C4-2B (cell line): ENCODE measurements at regions not wholly inside any gene's neighbourhood (a gene's known extent, or its start where the extent isn't known, plus 50 kb on each side); places are given as distances from the start of the nearest gene placed in this dataset.
"Not testable (repeated sequence)": the region's sequence is repeated elsewhere in the genome, so short reads cannot be mapped to it uniquely, and the experiment has no call there.

Source experiments
- ZFX ChIP-seq: fragments of 450-650 bp; IDR thresholded peaks from 2 replicates; pipeline ENCODE4 v1.6.1; 2017
- TF ChIP-seq, protein P1 (sequence below): fragments of 450-650 bp; conservative IDR thresholded peaks from 2 replicates; pipeline ENCODE4 v1.5.1; 2017; ENCODE audit warnings: mild to moderate bottlenecking

DNA sequence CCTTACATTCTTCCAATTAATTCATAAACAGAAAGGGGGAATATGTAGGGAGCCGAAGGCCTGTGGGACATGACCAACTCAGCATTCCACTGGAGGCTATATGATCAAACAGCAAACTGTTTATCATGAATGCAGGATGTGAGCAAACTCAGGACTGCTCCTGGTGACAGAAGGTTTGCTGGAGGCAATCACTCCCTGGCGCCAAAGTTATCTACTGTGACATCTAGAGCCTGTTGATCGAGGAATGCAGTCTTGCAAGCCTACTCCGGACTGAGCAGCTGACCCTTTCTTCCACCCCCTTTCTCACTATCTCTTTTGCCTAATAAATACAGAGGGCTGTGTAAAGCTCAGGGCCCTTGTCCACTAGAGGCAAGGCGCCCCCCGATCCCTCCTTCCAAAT, 122.0 kb upstream of the ZCCHC13 start:
- TF ChIP-seq, protein P1, sequence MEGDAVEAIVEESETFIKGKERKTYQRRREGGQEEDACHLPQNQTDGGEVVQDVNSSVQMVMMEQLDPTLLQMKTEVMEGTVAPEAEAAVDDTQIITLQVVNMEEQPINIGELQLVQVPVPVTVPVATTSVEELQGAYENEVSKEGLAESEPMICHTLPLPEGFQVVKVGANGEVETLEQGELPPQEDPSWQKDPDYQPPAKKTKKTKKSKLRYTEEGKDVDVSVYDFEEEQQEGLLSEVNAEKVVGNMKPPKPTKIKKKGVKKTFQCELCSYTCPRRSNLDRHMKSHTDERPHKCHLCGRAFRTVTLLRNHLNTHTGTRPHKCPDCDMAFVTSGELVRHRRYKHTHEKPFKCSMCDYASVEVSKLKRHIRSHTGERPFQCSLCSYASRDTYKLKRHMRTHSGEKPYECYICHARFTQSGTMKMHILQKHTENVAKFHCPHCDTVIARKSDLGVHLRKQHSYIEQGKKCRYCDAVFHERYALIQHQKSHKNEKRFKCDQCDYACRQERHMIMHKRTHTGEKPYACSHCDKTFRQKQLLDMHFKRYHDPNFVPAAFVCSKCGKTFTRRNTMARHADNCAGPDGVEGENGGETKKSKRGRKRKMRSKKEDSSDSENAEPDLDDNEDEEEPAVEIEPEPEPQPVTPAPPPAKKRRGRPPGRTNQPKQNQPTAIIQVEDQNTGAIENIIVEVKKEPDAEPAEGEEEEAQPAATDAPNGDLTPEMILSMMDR = not testable (repeated sequence)
- TF ChIP-seq ZFX = not testable (repeated sequence)
